Transverse colon (tissue), 4 donors: ENCODE measurements at regions not wholly inside any gene's neighbourhood (a gene's known extent, or its start where the extent isn't known, plus 50 kb on each side); places are given as distances from the start of the nearest gene placed in this dataset.

ENCODE experiments used
- DNase-seq: peaks from one replicate; pipeline ENCODE4 v3.0.0-alpha.2; 2019
- H3K27ac ChIP-seq, 4 donors: fragments of 200-600 bp; sonication (generic); 2 replicates each; pipeline ENCODE4 v1.5.1; 2016 to 2018; ENCODE audit warnings: inconsistent platforms in 4 of 4
- H3K27me3 ChIP-seq: fragments of 200-600 bp; sonication (generic); 2 replicates; pipeline ENCODE4 v1.5.1; 2017; ENCODE audit warnings: inconsistent platforms
- H3K36me3 ChIP-seq, 4 donors: fragments of 200-600 bp; sonication (generic); 2 replicates each; pipeline ENCODE4 v1.5.1; 2017 to 2019; ENCODE audit warnings: inconsistent platforms in 4 of 4
- H3K4me1 ChIP-seq, 4 donors: fragments of 200-600 bp; sonication (generic); 2 replicates each; pipeline ENCODE4 v1.5.1; 2017 to 2020; ENCODE audit warnings: inconsistent platforms in 4 of 4
- H3K4me3 ChIP-seq, 4 donors: fragments of 200-600 bp; sonication (generic); 1 replicate in 1 of 4; 2 replicates in 3 of 4; pipeline versions ENCODE4 v1.5.1 to v1.6.1; 2017 to 2019; ENCODE audit warnings: inconsistent platforms in 4 of 4
- H3K9me3 ChIP-seq, 2 donors: fragments of 200-600 bp; sonication (generic); 2 replicates each; pipeline ENCODE4 v1.5.1; 2017 to 2019; ENCODE audit warnings: inconsistent platforms in 2 of 2
- CTCF ChIP-seq, 5 experiments: fragments of 200-600 bp in 3 of 5; fragments of 450-650 bp in 2 of 5; sonication (generic) in 3 of 5; IDR thresholded peaks; 1 replicate in 2 of 5; 2 replicates in 3 of 5; pipeline ENCODE4 v1.5.1; 2016 to 2017; ENCODE audit warnings: antibody characterized with exemption in 5 of 5, inconsistent platforms in 3 of 5, mild to moderate bottlenecking in 2 of 5, moderate library complexity in 1 of 5
- EP300 ChIP-seq: sonication (generic); formaldehyde crosslinking; IDR thresholded peaks from one replicate; pipeline ENCODE4 v1.6.1; 2017; ENCODE audit warnings: antibody characterized with exemption, low read depth
- POLR2A ChIP-seq: fragments of 450-650 bp; IDR thresholded peaks from one replicate; pipeline ENCODE4 v1.6.1; 2016; ENCODE audit warnings: antibody characterized with exemption, mild to moderate bottlenecking, moderate library complexity
- POLR2AphosphoS5 ChIP-seq, 3 donors: sonication (generic); formaldehyde crosslinking; IDR thresholded peaks; one replicate each; pipeline ENCODE4 v1.6.1; 2016; ENCODE audit warnings: antibody characterized with exemption in 3 of 3
- WGBS, 2 donors: methylation state at CpG; one replicate each; pipeline ENCODE4 v1.1.5; 2018; ENCODE audit warnings: low coverage in 1 of 2; 5-methylcytosine and 5-hydroxymethylcytosine counted together
- in situ Hi-C, 4 donors: fragments of 200-750 bp; cut with MboI; loops; one replicate each; pipeline versions ENCODE4 v1.15.0 to v1.15.1; 2017; ENCODE audit warnings: low sequenced_read_pairs in 3 of 4, low pct_ligation_motif_present in 1 of 4, low pct_unique_long_range_greater_than_20kb in 1 of 4
- intact Hi-C: fragments of 100-400 bp; cut with DNase I; formaldehyde crosslinking; loops from one replicate; pipeline ENCODE4 v1.15.1; 2023; ENCODE audit warnings: low total_unique reads

DNA sequence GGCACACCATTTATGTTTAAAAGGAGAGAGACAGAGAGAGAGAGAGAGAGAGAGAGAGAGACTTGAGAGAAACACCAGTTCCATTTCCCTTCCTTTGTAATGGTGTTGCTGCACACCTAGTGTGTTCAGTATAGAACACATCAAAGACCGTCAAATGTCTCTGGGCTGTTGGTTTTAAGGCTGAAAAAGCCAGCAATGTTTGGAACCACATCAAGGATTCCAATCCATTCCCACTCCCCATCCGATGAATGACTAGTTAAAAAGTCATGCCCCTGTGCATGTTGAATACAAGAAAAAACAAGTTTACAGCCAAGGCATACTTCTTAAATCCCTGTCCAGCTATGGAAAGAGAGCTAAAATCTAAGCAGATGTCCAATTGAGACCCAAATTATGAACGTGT lies 83.0 kb upstream of the IFNE start:
- 48 to 60% methylated on average over 2 to 3 of the region's 3 CpGs for WGBS, 2 donors
- H3K9me3 ChIP-seq = no peaks in the 10 kb centered on the region
- H3K27ac ChIP-seq = no peak overlapping the region
- no peak overlapping the region for H3K4me3 ChIP-seq
- no peak for DNase-seq
- in situ Hi-C loops (no loop called here), intact Hi-C loops (no loop called here)
- peaks cover 89% of the 10 kb centered on the region for H3K27me3 ChIP-seq
- H3K4me1 ChIP-seq = no peaks in the 10 kb centered on the region
- no peaks in the 10 kb centered on the region for H3K36me3 ChIP-seq
- TF ChIP-seq CTCF (IDR thresholded peaks at IDR 0.05) = no peak
- TF ChIP-seq POLR2A = no peak
- TF ChIP-seq EP300 = no peak
- no peak for TF ChIP-seq POLR2AphosphoS5 (IDR thresholded peaks at IDR 0.05)

DNA sequence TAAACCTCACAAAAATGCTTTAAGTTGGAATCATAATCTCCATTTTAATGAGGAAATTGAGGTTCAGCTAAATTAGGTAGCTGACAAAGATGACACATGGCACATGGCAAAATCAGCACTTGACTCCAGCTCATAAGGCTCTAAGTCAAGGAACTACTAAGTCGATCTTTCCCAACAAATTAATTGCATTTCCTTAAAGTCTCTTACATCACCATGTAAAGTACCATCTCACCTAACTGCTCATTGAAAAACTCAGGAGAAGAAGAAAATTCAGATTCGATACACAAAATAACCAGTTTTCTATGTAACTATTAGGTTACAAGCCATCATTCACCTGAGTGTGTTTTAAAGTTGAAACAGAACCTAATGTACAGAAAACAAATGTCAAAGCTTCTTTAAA lies 85.8 kb upstream of the IFNE start:
- in situ Hi-C loops = no loop called here
- no peak for DNase-seq
- Histone ChIP-seq H3K27me3 (peaks cover 75% of the 10 kb centered on the region), H3K27ac (no peak overlapping the region), H3K4me1 (no peaks in the 10 kb centered on the region), H3K9me3 (no peaks in the 10 kb centered on the region), H3K4me3 (no peak overlapping the region), H3K36me3 (no peaks in the 10 kb centered on the region)
- no peak for TF ChIP-seq EP300
- TF ChIP-seq POLR2A = no peak
- no peak for TF ChIP-seq POLR2AphosphoS5 (IDR thresholded peaks at IDR 0.05)
- TF ChIP-seq CTCF (IDR thresholded peaks at IDR 0.05) = no peak
- intact Hi-C loops = no loop called here
- 78 to 90% methylated on average over 2 of the region's 2 CpGs for WGBS, 2 donors

GRCh38 chr9:21568484-21568883 lies 86.4 kb upstream of the IFNE start:
- Histone ChIP-seq H3K4me1 (no peaks in the 10 kb centered on the region), H3K9me3 (no peaks in the 10 kb centered on the region), H3K27ac (no peak overlapping the region), H3K4me3 (no peak overlapping the region), H3K27me3 (peaks cover 71% of the 10 kb centered on the region), H3K36me3 (no peaks in the 10 kb centered on the region)
- intact Hi-C loops (no loop called here), in situ Hi-C loops (no loop called here)
- DNase-seq = no peak
- TF ChIP-seq POLR2A (no peak), POLR2AphosphoS5 (IDR thresholded peaks at IDR 0.05) (no peak), EP300 (no peak), CTCF (IDR thresholded peaks at IDR 0.05) (no peak)
- WGBS, 2 donors = 49 to 54% methylated on average over 3 of the region's 3 CpGs

GRCh38 chr9:21569721-21570120 lies 87.6 kb upstream of the IFNE start:
- in situ Hi-C loops = no loop called here

More at GRCh38 chr9:21569721-21570120, 87.6 kb upstream of the IFNE start:
- no peak for DNase-seq
- Histone ChIP-seq H3K27me3 (peaks cover 59% of the 10 kb centered on the region), H3K4me1 (no peaks in the 10 kb centered on the region), H3K36me3 (no peaks in the 10 kb centered on the region), H3K27ac (no peak overlapping the region), H3K4me3 (no peak overlapping the region), H3K9me3 (no peaks in the 10 kb centered on the region)
- TF ChIP-seq POLR2A (no peak), CTCF (IDR thresholded peaks at IDR 0.05) (no peak), EP300 (no peak)
- intact Hi-C loops = no loop called here
- 86 to 92% methylated on average over 1 of the region's 1 CpG for WGBS, 2 donors
